ENCODE measurements at regions not wholly inside any gene's neighbourhood (a gene's known extent, or its start where the extent isn't known, plus 50 kb on each side); places are given as distances from the start of the nearest gene placed in this dataset.
A peak's percentile ranks its signal among the peaks of the same experiment; 100 is the strongest.
"Not testable (repeated sequence)": the region's sequence is repeated elsewhere in the genome, so short reads cannot be mapped to it uniquely, and the experiment has no call there.

DNA sequence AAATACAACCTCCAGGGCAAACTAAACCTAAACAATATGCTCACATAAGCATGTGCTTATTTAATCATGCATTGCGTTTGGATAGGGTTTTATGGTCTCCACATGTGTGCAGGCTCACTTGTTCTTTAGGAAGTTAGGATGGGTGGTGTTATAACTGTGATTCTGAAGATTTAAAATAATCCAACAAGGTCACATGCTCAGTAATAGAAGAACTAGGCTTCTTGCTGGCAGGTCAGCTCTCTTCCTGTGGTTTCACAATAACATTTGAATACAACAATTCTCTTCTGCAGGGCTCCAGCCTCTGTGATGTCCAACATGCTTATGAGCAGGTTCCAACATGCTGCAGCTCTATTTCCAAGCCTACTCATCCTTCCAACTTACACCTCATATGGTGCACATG, 84.0 kb downstream of the MYL12B start:
- no peak overlapping the region for H3K27ac ChIP-seq (ENCODE audit: low read depth, low read length)
- DNase-seq: no peak
- H3K79me2 ChIP-seq (ENCODE audit: control insufficient read depth, insufficient read depth, low read length): no peaks in the 10 kb centered on the region
- no peak overlapping the region for H3K56ac ChIP-seq (ENCODE audit: low read length)
- H2BK5ac ChIP-seq (ENCODE audit: low read length): no peak overlapping the region
- no peak overlapping the region for H3K4ac ChIP-seq (ENCODE audit: low read depth, low read length)
- WGBS (ENCODE audit: extremely low coverage, insufficient coverage, low lambda C conversion rate): no CpG with 5 or more reads among the region's 1 CpG
- no peak overlapping the region for H4K8ac ChIP-seq (ENCODE audit: low read depth, low read length)
- no peak overlapping the region for H3K18ac ChIP-seq (ENCODE audit: low read length)
- no peak overlapping the region for H3K9ac ChIP-seq (ENCODE audit: low read length)
- H3K4me1 ChIP-seq (ENCODE audit: control insufficient read depth, low read depth, low read length): peaks cover 2% of the 10 kb centered on the region
- H3K27me3 ChIP-seq (ENCODE audit: insufficient read depth, low read length, poor library complexity): no peaks in the 10 kb centered on the region
- no peak overlapping the region for H2AK5ac ChIP-seq (ENCODE audit: low read length)
- H4K5ac ChIP-seq (ENCODE audit: low read length): no peak overlapping the region
- H2BK15ac ChIP-seq (replicated peaks; ENCODE audit: low read depth): peak overlapping the region; percentile 86
- no peak overlapping the region for H3K4me3 ChIP-seq (ENCODE audit: low read length)
- H2BK120ac ChIP-seq (ENCODE audit: low read depth, low read length): no peak overlapping the region
- H3K4me2 ChIP-seq (ENCODE audit: low read length): no peak overlapping the region
- no peaks in the 10 kb centered on the region for H3K36me3 ChIP-seq (ENCODE audit: control insufficient read depth, insufficient read depth, low read length)
- no peak overlapping the region for H3K23ac ChIP-seq (ENCODE audit: low read length)
- no peaks in the 10 kb centered on the region for H3K79me1 ChIP-seq (ENCODE audit: low read length)

- no peak overlapping the region for H3K9ac ChIP-seq (ENCODE audit: low read length)
- H3K56ac ChIP-seq (ENCODE audit: low read length): peak overlapping the region; percentile 36
- no peak overlapping the region for H2AK5ac ChIP-seq (ENCODE audit: low read length)
- no peak overlapping the region for H3K4ac ChIP-seq (ENCODE audit: low read depth, low read length)
- H3K4me1 ChIP-seq (ENCODE audit: control insufficient read depth, low read depth, low read length): peaks cover 2% of the 10 kb centered on the region
- DNase-seq: no peak
- H3K36me3 ChIP-seq (ENCODE audit: control insufficient read depth, insufficient read depth, low read length): no peaks in the 10 kb centered on the region
- no peaks in the 10 kb centered on the region for H3K27me3 ChIP-seq (ENCODE audit: insufficient read depth, low read length, poor library complexity)
- no peak overlapping the region for H2BK15ac ChIP-seq (replicated peaks; ENCODE audit: low read depth)
- H4K8ac ChIP-seq (ENCODE audit: low read depth, low read length): no peak overlapping the region
- no peaks in the 10 kb centered on the region for H3K79me2 ChIP-seq (ENCODE audit: control insufficient read depth, insufficient read depth, low read length)
- peak overlapping the region; percentile 11 for H3K27ac ChIP-seq (ENCODE audit: low read depth, low read length)
- no peak overlapping the region for H3K23ac ChIP-seq (ENCODE audit: low read length)
- no peak overlapping the region for H4K5ac ChIP-seq (ENCODE audit: low read length)
- H3K4me3 ChIP-seq (ENCODE audit: low read length): no peak overlapping the region
- peak overlapping the region; percentile 32 for H2BK5ac ChIP-seq (ENCODE audit: low read length)
- no peaks in the 10 kb centered on the region for H3K79me1 ChIP-seq (ENCODE audit: low read length)
- no peak overlapping the region for H2BK120ac ChIP-seq (ENCODE audit: low read depth, low read length)
- peak overlapping the region; percentile 39 for H3K18ac ChIP-seq (ENCODE audit: low read length)
- WGBS (ENCODE audit: extremely low coverage, insufficient coverage, low lambda C conversion rate): no CpG with 5 or more reads among the region's 7 CpGs
- H3K4me2 ChIP-seq (ENCODE audit: low read length): no peak overlapping the region
Observed at GRCh38 chr18:3346487-3346886, 84.6 kb downstream of the MYL12B start.

DNA sequence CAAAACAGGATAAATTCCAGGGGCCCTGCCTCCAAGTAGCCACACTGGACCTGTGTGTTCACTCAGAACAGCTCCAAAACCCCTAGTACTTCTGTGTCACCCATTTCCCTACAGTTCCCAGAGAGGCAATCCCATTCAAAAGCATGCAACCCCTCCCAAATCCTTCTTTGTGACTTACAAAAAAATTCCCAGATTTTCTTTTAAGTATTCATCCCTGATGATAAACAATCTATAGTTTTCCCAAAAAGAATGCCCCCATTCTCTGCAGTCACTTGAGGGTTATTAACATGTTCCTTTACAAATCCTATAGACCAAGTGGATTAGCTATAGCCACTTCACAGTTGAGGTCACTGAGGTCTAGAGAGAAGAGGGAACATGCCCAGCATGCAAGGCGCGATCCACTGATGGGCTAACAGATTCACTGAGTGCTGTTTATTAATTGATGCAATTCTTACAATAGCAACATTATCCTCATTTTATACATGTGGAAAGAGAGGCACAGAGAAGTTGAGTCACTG, 85.4 kb downstream of the MYL12B start:
- Histone ChIP-seq H2AK5ac (ENCODE audit: low read length) (no peak overlapping the region), H3K4ac (ENCODE audit: low read depth, low read length) (no peak overlapping the region), H3K4me3 (ENCODE audit: low read length) (no peak overlapping the region), H3K27me3 (ENCODE audit: insufficient read depth, low read length, poor library complexity) (no peaks in the 10 kb centered on the region), H3K4me2 (ENCODE audit: low read length) (no peak overlapping the region), H3K79me2 (ENCODE audit: control insufficient read depth, insufficient read depth, low read length) (no peaks in the 10 kb centered on the region), H3K9ac (ENCODE audit: low read length) (no peak overlapping the region), H3K79me1 (ENCODE audit: low read length) (no peaks in the 10 kb centered on the region), H3K27ac (ENCODE audit: low read depth, low read length) (peak overlapping the region; percentile 9), H3K36me3 (ENCODE audit: control insufficient read depth, insufficient read depth, low read length) (no peaks in the 10 kb centered on the region), H2BK120ac (ENCODE audit: low read depth, low read length) (no peak overlapping the region), H3K23ac (ENCODE audit: low read length) (no peak overlapping the region), H2BK15ac (replicated peaks; ENCODE audit: low read depth) (no peak overlapping the region), H4K5ac (ENCODE audit: low read length) (no peak overlapping the region), H3K4me1 (ENCODE audit: control insufficient read depth, low read depth, low read length) (peaks cover 2% of the 10 kb centered on the region), H4K8ac (ENCODE audit: low read depth, low read length) (no peak overlapping the region), H3K56ac (ENCODE audit: low read length) (no peak overlapping the region), H2BK5ac (ENCODE audit: low read length) (no peak overlapping the region), H3K18ac (ENCODE audit: low read length) (peak overlapping the region; percentile 73)
- WGBS (ENCODE audit: extremely low coverage, insufficient coverage, low lambda C conversion rate): no CpG with 5 or more reads among the region's 2 CpGs
- DNase-seq: no peak

DNA sequence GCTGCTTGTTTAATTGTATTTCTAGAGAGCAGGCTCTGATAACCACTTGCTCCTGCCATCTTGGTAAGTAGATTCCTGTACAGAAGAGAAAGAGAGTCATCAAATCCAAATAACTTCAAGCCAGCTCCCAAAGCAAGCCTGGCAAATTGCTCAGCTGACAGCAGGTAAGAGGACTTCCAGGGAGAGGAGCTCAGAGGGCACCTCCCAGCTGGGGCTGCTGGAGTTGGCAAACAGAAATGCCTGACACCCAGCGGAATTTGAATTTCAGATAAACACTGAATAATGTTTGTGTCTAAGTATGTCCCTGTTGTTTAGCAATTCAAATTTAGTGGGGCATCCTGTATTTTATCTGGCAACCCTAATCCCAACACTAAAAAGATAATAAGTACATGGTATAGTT, 86.2 kb downstream of the MYL12B start:
- Histone ChIP-seq H3K9ac (ENCODE audit: low read length) (no peak overlapping the region), H3K18ac (ENCODE audit: low read length) (peak overlapping the region; percentile 31), H3K23ac (ENCODE audit: low read length) (no peak overlapping the region), H3K4me3 (ENCODE audit: low read length) (no peak overlapping the region), H3K36me3 (ENCODE audit: control insufficient read depth, insufficient read depth, low read length) (no peaks in the 10 kb centered on the region), H2BK120ac (ENCODE audit: low read depth, low read length) (no peak overlapping the region), H2BK15ac (replicated peaks; ENCODE audit: low read depth) (peak overlapping the region; percentile 10), H3K56ac (ENCODE audit: low read length) (no peak overlapping the region), H3K79me2 (ENCODE audit: control insufficient read depth, insufficient read depth, low read length) (no peaks in the 10 kb centered on the region), H3K27me3 (ENCODE audit: insufficient read depth, low read length, poor library complexity) (no peaks in the 10 kb centered on the region), H3K4me2 (ENCODE audit: low read length) (no peak overlapping the region), H3K27ac (ENCODE audit: low read depth, low read length) (no peak overlapping the region), H2BK5ac (ENCODE audit: low read length) (no peak overlapping the region), H3K79me1 (ENCODE audit: low read length) (no peaks in the 10 kb centered on the region), H4K8ac (ENCODE audit: low read depth, low read length) (no peak overlapping the region), H2AK5ac (ENCODE audit: low read length) (no peak overlapping the region), H3K4me1 (ENCODE audit: control insufficient read depth, low read depth, low read length) (peaks cover 2% of the 10 kb centered on the region), H3K4ac (ENCODE audit: low read depth, low read length) (peak overlapping the region; percentile 62), H4K5ac (ENCODE audit: low read length) (no peak overlapping the region)
- no peak for DNase-seq
- WGBS (ENCODE audit: extremely low coverage, insufficient coverage, low lambda C conversion rate): no CpG with 5 or more reads among the region's 1 CpG

DNA sequence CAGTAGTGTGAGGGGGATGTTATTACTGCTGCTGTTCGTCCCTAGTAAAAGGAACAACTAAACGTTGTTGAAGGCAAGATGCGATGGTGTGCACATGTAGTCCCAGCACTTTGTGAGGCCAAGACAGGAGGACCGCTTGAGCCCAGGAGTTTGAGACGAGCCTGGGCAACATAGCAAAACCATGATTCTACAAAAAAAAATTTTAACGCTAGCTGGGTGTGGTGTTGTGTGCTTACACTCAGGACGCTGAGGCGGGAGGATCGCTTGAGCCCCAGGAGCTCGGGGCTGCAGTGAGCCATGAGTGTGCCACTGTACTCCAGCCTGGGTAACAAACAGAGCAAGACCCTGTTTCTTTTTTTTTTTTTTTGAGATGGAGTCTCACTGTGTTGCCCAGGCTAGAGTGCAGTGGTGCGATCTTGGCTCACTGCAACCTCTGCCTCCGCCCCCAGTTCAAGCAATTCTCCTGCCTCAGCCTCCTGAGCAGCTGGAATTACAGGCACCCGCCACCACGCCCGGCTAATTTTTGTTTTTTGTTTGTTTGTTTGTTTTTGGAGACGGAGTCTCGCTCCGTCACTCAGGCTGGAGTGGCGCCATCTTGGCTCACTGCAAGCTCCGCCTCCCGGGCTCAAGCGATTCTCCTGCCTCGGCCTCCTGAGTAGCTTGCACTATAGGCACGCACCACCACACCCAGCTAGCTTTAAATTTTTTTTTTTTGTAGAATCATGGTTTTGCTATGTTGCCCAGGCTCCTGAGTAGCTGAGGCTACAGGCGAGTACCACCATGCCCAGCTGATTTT, 87.3 kb downstream of the MYL12B start:
- not testable (repeated sequence) for H3K18ac ChIP-seq (ENCODE audit: low read length); H3K23ac ChIP-seq (ENCODE audit: low read length); H2BK5ac ChIP-seq (ENCODE audit: low read length); H3K56ac ChIP-seq (ENCODE audit: low read length); DNase-seq; H3K27me3 ChIP-seq (ENCODE audit: insufficient read depth, low read length, poor library complexity); H3K27ac ChIP-seq (ENCODE audit: low read depth, low read length); H3K4me1 ChIP-seq (ENCODE audit: control insufficient read depth, low read depth, low read length); H3K4ac ChIP-seq (ENCODE audit: low read depth, low read length); H3K9ac ChIP-seq (ENCODE audit: low read length); H4K8ac ChIP-seq (ENCODE audit: low read depth, low read length); H3K36me3 ChIP-seq (ENCODE audit: control insufficient read depth, insufficient read depth, low read length); H3K4me2 ChIP-seq (ENCODE audit: low read length); H3K4me3 ChIP-seq (ENCODE audit: low read length); H3K79me2 ChIP-seq (ENCODE audit: control insufficient read depth, insufficient read depth, low read length); H2BK15ac ChIP-seq (replicated peaks; ENCODE audit: low read depth); H4K5ac ChIP-seq (ENCODE audit: low read length); H2AK5ac ChIP-seq (ENCODE audit: low read length); H3K79me1 ChIP-seq (ENCODE audit: low read length)
- H2BK120ac ChIP-seq (ENCODE audit: low read depth, low read length): peak overlapping the region; percentile 61
- WGBS (ENCODE audit: extremely low coverage, insufficient coverage, low lambda C conversion rate): no CpG with 5 or more reads among the region's 25 CpGs

GRCh38 chr18:3350021-3350420, 88.1 kb downstream of the MYL12B start:
- no peak overlapping the region for H3K27ac ChIP-seq (ENCODE audit: low read depth, low read length)
- peaks cover 2% of the 10 kb centered on the region for H3K4me1 ChIP-seq (ENCODE audit: control insufficient read depth, low read depth, low read length)
- DNase-seq: no peak
- no peak overlapping the region for H2AK5ac ChIP-seq (ENCODE audit: low read length)
- no peak overlapping the region for H3K4me3 ChIP-seq (ENCODE audit: low read length)
- H3K79me1 ChIP-seq (ENCODE audit: low read length): no peaks in the 10 kb centered on the region
- WGBS (ENCODE audit: extremely low coverage, insufficient coverage, low lambda C conversion rate): no CpG with 5 or more reads among the region's 14 CpGs
- H3K27me3 ChIP-seq (ENCODE audit: insufficient read depth, low read length, poor library complexity): no peaks in the 10 kb centered on the region
- H3K36me3 ChIP-seq (ENCODE audit: control insufficient read depth, insufficient read depth, low read length): no peaks in the 10 kb centered on the region
- no peak overlapping the region for H2BK5ac ChIP-seq (ENCODE audit: low read length)
- no peak overlapping the region for H3K4ac ChIP-seq (ENCODE audit: low read depth, low read length)
- H3K56ac ChIP-seq (ENCODE audit: low read length): no peak overlapping the region
- no peak overlapping the region for H2BK15ac ChIP-seq (replicated peaks; ENCODE audit: low read depth)
- H3K18ac ChIP-seq (ENCODE audit: low read length): no peak overlapping the region
- H3K23ac ChIP-seq (ENCODE audit: low read length): no peak overlapping the region
- H3K4me2 ChIP-seq (ENCODE audit: low read length): no peak overlapping the region
- H3K79me2 ChIP-seq (ENCODE audit: control insufficient read depth, insufficient read depth, low read length): no peaks in the 10 kb centered on the region
- no peak overlapping the region for H4K5ac ChIP-seq (ENCODE audit: low read length)
- no peak overlapping the region for H3K9ac ChIP-seq (ENCODE audit: low read length)
- H2BK120ac ChIP-seq (ENCODE audit: low read depth, low read length): no peak overlapping the region
- no peak overlapping the region for H4K8ac ChIP-seq (ENCODE audit: low read depth, low read length)

All from mesendoderm (in vitro differentiated cells).